GM12878 (cell line): ENCODE measurements at regions not wholly inside any gene's neighbourhood (a gene's known extent, or its start where the extent isn't known, plus 50 kb on each side); places are given as distances from the start of the nearest gene placed in this dataset.

Experiments
- ATAC-seq: fragments of 200-7000 bp; cut with Tn5 transposase; 3 replicates; pipeline ENCODE4 v1.9.1; 2020; ENCODE audit warnings: mild to moderate bottlenecking, moderate library complexity
- BruUV-seq: library from RNA; stranded (reverse); fragments of 400-500 nt; replicated peaks from 2 replicates; lab custom pipeline; 2021; lab: Mats Ljungman, UMichigan
- CTCF ChIA-PET: fragments of 300-600 bp; sonication (Branson Sonifier 250); formaldehyde crosslinking; extraction: SDS; loops from one replicate; lab custom pipeline; 2021; ENCODE audit warnings: inconsistent platforms; lab: Yijun Ruan, JAX
- POLR2A ChIA-PET: fragments of 350-600 bp; formaldehyde crosslinking; extraction: SDS; loops from one replicate; lab custom pipeline; 2021; ENCODE audit warnings: inconsistent platforms; lab: Charles Lee
- RAD21 ChIA-PET: fragments of 300-600 bp; sonication (Branson Sonifier 250); formaldehyde crosslinking; loops from one replicate; lab custom pipeline; 2023; ENCODE audit warnings: antibody characterized with exemption; ENCODE audit not compliant: unreplicated experiment; lab: Charles Lee
- SMC1A ChIA-PET: fragments of 300-600 bp; sonication (Branson Sonifier 250); formaldehyde crosslinking; loops from one replicate; lab custom pipeline; 2023; ENCODE audit not compliant: unreplicated experiment, uncharacterized antibody; lab: Charles Lee
- DNase-seq: peaks from one replicate; pipeline ENCODE4 v3.0.0-alpha.2; 2011; ENCODE audit warnings: low read depth, low spot score
- FAIRE-seq: peaks from 3 replicates; lab custom pipeline; 2011; peaks lifted over from hg19 to GRCh38; lab: Jason Lieb, UNC
- H2AFZ ChIP-seq: 2 replicates; pipeline ENCODE4 v1.6.0; 2011; ENCODE audit warnings: low read depth, low read length, control low read depth; ENCODE audit not compliant: control insufficient read depth
- H3K27ac ChIP-seq: 2 replicates; pipeline ENCODE4 v1.5.1; 2011; ENCODE audit warnings: control low read depth; ENCODE audit not compliant: control insufficient read depth, insufficient read depth
- H3K27me3 ChIP-seq, 2 experiments: replicated peaks in 1 of 2; 2 replicates each; pipeline versions ENCODE4 v1.6.0 to v1.6.1; 2011; ENCODE audit warnings: low read length in 1 of 2; ENCODE audit not compliant: control insufficient read depth in 2 of 2, insufficient read depth in 2 of 2
- H3K36me3 ChIP-seq, 2 experiments: 2 replicates each; pipeline ENCODE4 v1.5.1; 2011; ENCODE audit warnings: low read length in 1 of 2; ENCODE audit not compliant: control insufficient read depth in 2 of 2, insufficient read depth in 2 of 2
- H3K4me1 ChIP-seq: 2 replicates; pipeline ENCODE4 v1.6.1; 2011; ENCODE audit warnings: mild to moderate bottlenecking, low read length, moderate library complexity, mixed read lengths; ENCODE audit not compliant: control insufficient read depth, insufficient read depth
- H3K4me2 ChIP-seq: 2 replicates; pipeline ENCODE4 v1.6.0; 2011; ENCODE audit warnings: control low read depth; ENCODE audit not compliant: control insufficient read depth, insufficient read depth
- H3K4me3 ChIP-seq: fragments of 200-600 bp; sonication (generic); 2 replicates; pipeline ENCODE4 v1.5.1; 2016
- H3K79me2 ChIP-seq: 2 replicates; pipeline ENCODE4 v1.6.0; 2011; ENCODE audit warnings: low read length; ENCODE audit not compliant: control insufficient read depth, insufficient read depth
- H3K9ac ChIP-seq: 2 replicates; pipeline ENCODE4 v1.8.0; 2011; ENCODE audit warnings: low read length, control low read depth, mixed read lengths; ENCODE audit not compliant: control insufficient read depth, insufficient read depth
- H3K9me3 ChIP-seq: replicated peaks from 3 replicates; pipeline ENCODE4 v1.5.1; 2011; ENCODE audit warnings: mild to moderate bottlenecking, low read length; ENCODE audit not compliant: control insufficient read depth, insufficient read depth
- H4K20me1 ChIP-seq: 2 replicates; pipeline ENCODE4 v1.6.0; 2011; ENCODE audit not compliant: control insufficient read depth, insufficient read depth
- CHD2 ChIP-seq: IDR thresholded peaks from 2 replicates; pipeline ENCODE4 v1.6.1; 2011; ENCODE audit warnings: low read depth, low read length, improper control_type of control experiment, borderline replicate concordance
- DPF2 ChIP-seq: fragments of 450-650 bp; IDR thresholded peaks from 2 replicates; pipeline ENCODE4 v1.6.1; 2017; ENCODE audit warnings: mild to moderate bottlenecking
- E2F4 ChIP-seq: IDR thresholded peaks from 2 replicates; pipeline ENCODE4 v1.6.1; 2012; ENCODE audit warnings: low read depth, low read length, improper control_type of control experiment
- HCFC1 ChIP-seq: fragments of 150-350 bp; IDR thresholded peaks from 2 replicates; pipeline ENCODE4 v1.6.1; 2014; ENCODE audit warnings: low read length
- MEF2B ChIP-seq: fragments of 450-650 bp; IDR thresholded peaks from 2 replicates; pipeline ENCODE4 v1.6.1; 2018; ENCODE audit warnings: mild to moderate bottlenecking, moderate library complexity; ENCODE audit not compliant: partially characterized antibody, poor library complexity, severe bottlenecking
- NFXL1 ChIP-seq: fragments of 450-650 bp; IDR thresholded peaks from 2 replicates; pipeline ENCODE4 v1.6.1; 2017; ENCODE audit warnings: antibody characterized with exemption, mild to moderate bottlenecking, borderline replicate concordance
- RELB ChIP-seq: fragments of 450-650 bp; IDR thresholded peaks from 2 replicates; pipeline ENCODE4 v1.6.1; 2017; ENCODE audit warnings: low read depth, mild to moderate bottlenecking, moderate library complexity
- SKIL ChIP-seq: fragments of 450-650 bp; IDR thresholded peaks from 2 replicates; pipeline ENCODE4 v1.6.1; 2017; ENCODE audit warnings: mild to moderate bottlenecking, low read depth, inconsistent platforms; ENCODE audit not compliant: poor library complexity, severe bottlenecking
- SMAD5 ChIP-seq: IDR thresholded peaks from 2 replicates; pipeline ENCODE4 v1.6.1; 2016; ENCODE audit warnings: antibody characterized with exemption, low read depth
- SMC3 ChIP-seq: IDR thresholded peaks from 2 replicates; pipeline ENCODE4 v1.6.1; 2011; ENCODE audit warnings: low read length, improper control_type of control experiment, borderline replicate concordance
- ZNF274 ChIP-seq: IDR thresholded peaks from one replicate; pipeline ENCODE4 v1.8.0; 2011; ENCODE audit not compliant: insufficient read length, insufficient read depth
- WGBS: methylation state at CpG from one replicate; pipeline ENCODE4 v1.1.6; 2016; ENCODE audit warnings: low lambda C conversion rate; ENCODE audit not compliant: insufficient replicate concordance, insufficient coverage; ENCODE audit errors: missing lambda C conversion rate; 5-methylcytosine and 5-hydroxymethylcytosine counted together
- in situ Hi-C: fragments of 300-500 bp; cut with MboI; formaldehyde crosslinking; loops from 9 replicates; pipeline ENCODE4 v1.14.3; 2018; ENCODE audit warnings: mixed read lengths
- intact Hi-C: fragments of 100-400 bp; cut with micrococcal nuclease; formaldehyde crosslinking; loops from one replicate; pipeline ENCODE4 v1.14.2; 2022; ENCODE audit not compliant: unreplicated experiment

- TF ChIP-seq NFXL1, result no peak
Observed at GRCh38 chr13:21782736-21783135, 111.9 kb downstream of the FGF9 start (continued).

GRCh38 chr13:21785990-21786389, 115.1 kb downstream of the FGF9 start:
- DNase-seq (no peak), ATAC-seq (no peak), FAIRE-seq (no peak)
- no peak overlapping the region for H3K27ac ChIP-seq
- POLR2A ChIA-PET, result no interaction called here
- intact Hi-C loops (no loop called here), in situ Hi-C loops (no loop called here)
- H3K79me2 ChIP-seq, result no peaks in the 10 kb centered on the region
- H3K36me3 ChIP-seq, result no peaks in the 10 kb centered on the region
- no peak overlapping the region for H3K4me3 ChIP-seq
- H3K9me3 ChIP-seq, result no peaks in the 10 kb centered on the region; the same call in 2 of the 3 replicates
- CTCF ChIA-PET, result no interaction called here
- H2AFZ ChIP-seq, result no peak overlapping the region
- H3K4me2 ChIP-seq, result no peak overlapping the region
- RAD21 ChIA-PET, result no interaction called here
- no peaks in the 10 kb centered on the region for H3K27me3 ChIP-seq
- H3K4me1 ChIP-seq, result no peaks in the 10 kb centered on the region
- BruUV-seq, result no TSS peak
- WGBS, result 0% methylated on average over 2 of the region's 2 CpGs
- H4K20me1 ChIP-seq, result no peaks in the 10 kb centered on the region
- no peak for TF ChIP-seq HCFC1
- no peak for TF ChIP-seq SKIL
- H3K9ac ChIP-seq, result no peak overlapping the region
- SMC1A ChIA-PET, result no interaction called here

- Histone ChIP-seq H3K4me3 (no peak overlapping the region), H3K9ac (no peak overlapping the region), H3K4me1 (no peaks in the 10 kb centered on the region), H3K79me2 (no peaks in the 10 kb centered on the region), H2AFZ (no peak overlapping the region), H3K4me2 (no peak overlapping the region), H3K27ac (no peak overlapping the region), H3K27me3 (no peaks in the 10 kb centered on the region), H3K9me3 (no peaks in the 10 kb centered on the region; the same call in 2 of the 3 replicates), H4K20me1 (no peaks in the 10 kb centered on the region), H3K36me3 (no peaks in the 10 kb centered on the region)
- WGBS, result 52% methylated on average over 5 of the region's 5 CpGs
- CTCF ChIA-PET, result interaction anchor here (1.4 kb wide), 1 partner anchor 158 kb away, joined by 3 read pairs; no protein-coding TSS in a partner anchor
- no peak for FAIRE-seq
- in situ Hi-C loops (no loop called here), intact Hi-C loops (no loop called here)
- RAD21 ChIA-PET, result no interaction called here
- ATAC-seq, result no peak
- POLR2A ChIA-PET, result no interaction called here
- BruUV-seq, result no TSS peak
- no peak for DNase-seq
- SMC1A ChIA-PET, result no interaction called here
- TF ChIP-seq DPF2 (no peak), MEF2B (no peak), SMC3 (no peak), RELB (no peak), CHD2 (no peak), SMAD5 (no peak), ZNF274 (no peak), E2F4 (no peak)
Observed at GRCh38 chr13:21796066-21796465, 125.2 kb downstream of the FGF9 start.
